GM23338 (cell line): ENCODE measurements at regions not wholly inside any gene's neighbourhood (a gene's known extent, or its start where the extent isn't known, plus 50 kb on each side); places are given as distances from the start of the nearest gene placed in this dataset.

Experiments used
- CREB1 ChIP-seq: fragments of 250-450 bp; sonication (Bioruptor Pico); IDR thresholded peaks from 2 replicates; pipeline ENCODE4 v1.5.0; 2020; ENCODE audit warnings: low read depth, mild to moderate bottlenecking, moderate library complexity
- EZH2 ChIP-seq: fragments of 200-600 bp; sonication (generic); IDR thresholded peaks from one replicate; pipeline ENCODE4 v1.8.0; 2017; ENCODE audit warnings: antibody characterized with exemption, mild to moderate bottlenecking, low read depth; ENCODE audit not compliant: unreplicated experiment
- JUNB ChIP-seq: IDR thresholded peaks from one replicate; pipeline ENCODE4 v1.6.1; 2016; ENCODE audit warnings: antibody characterized with exemption; ENCODE audit not compliant: unreplicated experiment
- NANOG ChIP-seq: IDR thresholded peaks from 2 replicates; pipeline ENCODE4 v1.6.1; 2016; ENCODE audit warnings: antibody characterized with exemption, borderline replicate concordance
- ZNF114 ChIP-seq: fragments of 250-450 bp; sonication (Bioruptor Pico); IDR thresholded peaks from 2 replicates; pipeline ENCODE4 v1.5.0; 2020; ENCODE audit warnings: mild to moderate bottlenecking, moderate library complexity
- ZNF331 ChIP-seq: fragments of 250-450 bp; sonication (Bioruptor Pico); IDR thresholded peaks from 2 replicates; pipeline ENCODE4 v1.5.0; 2020; ENCODE audit warnings: low read depth, mild to moderate bottlenecking, moderate library complexity
- ZNF462 ChIP-seq: fragments of 250-450 bp; sonication (Bioruptor Pico); IDR thresholded peaks from 2 replicates; pipeline ENCODE4 v1.5.0; 2020; ENCODE audit warnings: mild to moderate bottlenecking, moderate library complexity
- TF ChIP-seq, protein P1 (sequence below): IDR thresholded peaks from one replicate; pipeline ENCODE4 v1.6.1; 2018; ENCODE audit warnings: antibody characterized with exemption; ENCODE audit not compliant: unreplicated experiment

GRCh38 chr4:124868495-124868894, 156.0 kb upstream of the ANKRD50 start (continued):
- TF ChIP-seq ZNF462 (CRISPR knock-in tag) (no peak), JUNB (no peak), NANOG (no peak), ZNF114 (CRISPR knock-in tag) (no peak), ZNF331 (CRISPR knock-in tag) (no peak), CREB1 (CRISPR knock-in tag) (no peak), EZH2 (no peak)
- TF ChIP-seq, protein P1, sequence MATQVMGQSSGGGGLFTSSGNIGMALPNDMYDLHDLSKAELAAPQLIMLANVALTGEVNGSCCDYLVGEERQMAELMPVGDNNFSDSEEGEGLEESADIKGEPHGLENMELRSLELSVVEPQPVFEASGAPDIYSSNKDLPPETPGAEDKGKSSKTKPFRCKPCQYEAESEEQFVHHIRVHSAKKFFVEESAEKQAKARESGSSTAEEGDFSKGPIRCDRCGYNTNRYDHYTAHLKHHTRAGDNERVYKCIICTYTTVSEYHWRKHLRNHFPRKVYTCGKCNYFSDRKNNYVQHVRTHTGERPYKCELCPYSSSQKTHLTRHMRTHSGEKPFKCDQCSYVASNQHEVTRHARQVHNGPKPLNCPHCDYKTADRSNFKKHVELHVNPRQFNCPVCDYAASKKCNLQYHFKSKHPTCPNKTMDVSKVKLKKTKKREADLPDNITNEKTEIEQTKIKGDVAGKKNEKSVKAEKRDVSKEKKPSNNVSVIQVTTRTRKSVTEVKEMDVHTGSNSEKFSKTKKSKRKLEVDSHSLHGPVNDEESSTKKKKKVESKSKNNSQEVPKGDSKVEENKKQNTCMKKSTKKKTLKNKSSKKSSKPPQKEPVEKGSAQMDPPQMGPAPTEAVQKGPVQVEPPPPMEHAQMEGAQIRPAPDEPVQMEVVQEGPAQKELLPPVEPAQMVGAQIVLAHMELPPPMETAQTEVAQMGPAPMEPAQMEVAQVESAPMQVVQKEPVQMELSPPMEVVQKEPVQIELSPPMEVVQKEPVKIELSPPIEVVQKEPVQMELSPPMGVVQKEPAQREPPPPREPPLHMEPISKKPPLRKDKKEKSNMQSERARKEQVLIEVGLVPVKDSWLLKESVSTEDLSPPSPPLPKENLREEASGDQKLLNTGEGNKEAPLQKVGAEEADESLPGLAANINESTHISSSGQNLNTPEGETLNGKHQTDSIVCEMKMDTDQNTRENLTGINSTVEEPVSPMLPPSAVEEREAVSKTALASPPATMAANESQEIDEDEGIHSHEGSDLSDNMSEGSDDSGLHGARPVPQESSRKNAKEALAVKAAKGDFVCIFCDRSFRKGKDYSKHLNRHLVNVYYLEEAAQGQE = no peak
